Activated T-helper 17 cell treated with anti-CD3 and anti-CD28 coated beads, Interleukin-2, amount 50 U/mL, for 72 hours (primary cell): ENCODE measurements at regions not wholly inside any gene's neighbourhood (a gene's known extent, or its start where the extent isn't known, plus 50 kb on each side); places are given as distances from the start of the nearest gene placed in this dataset.
"Not testable (repeated sequence)": the region's sequence is repeated elsewhere in the genome, so short reads cannot be mapped to it uniquely, and the experiment has no call there.

Experiments
- ATAC-seq: fragments of 150-1000 bp; cut with Tn5 transposase; replicated peaks from 2 replicates; pipeline ENCODE4 v1.10.0; 2021; ENCODE audit warnings: mild to moderate bottlenecking, moderate library complexity
- H3K27ac Mint-ChIP-seq: one replicate; pipeline ENCODE4 v1.8.0; 2022; ENCODE audit warnings: mixed read lengths
- H3K27me3 Mint-ChIP-seq: one replicate; pipeline ENCODE4 v1.8.0; 2022; ENCODE audit warnings: mixed read lengths
- H3K36me3 Mint-ChIP-seq: one replicate; pipeline ENCODE4 v1.8.0; 2022; ENCODE audit warnings: low read depth, mild to moderate bottlenecking, mixed read lengths
- H3K4me1 Mint-ChIP-seq: one replicate; pipeline ENCODE4 v1.8.0; 2022; ENCODE audit warnings: mixed read lengths
- H3K4me3 Mint-ChIP-seq: one replicate; pipeline ENCODE4 v1.8.0; 2022; ENCODE audit warnings: mild to moderate bottlenecking, mixed read lengths
- H3K9me3 Mint-ChIP-seq: one replicate; pipeline ENCODE4 v1.8.0; 2022; ENCODE audit warnings: mixed read lengths

DNA sequence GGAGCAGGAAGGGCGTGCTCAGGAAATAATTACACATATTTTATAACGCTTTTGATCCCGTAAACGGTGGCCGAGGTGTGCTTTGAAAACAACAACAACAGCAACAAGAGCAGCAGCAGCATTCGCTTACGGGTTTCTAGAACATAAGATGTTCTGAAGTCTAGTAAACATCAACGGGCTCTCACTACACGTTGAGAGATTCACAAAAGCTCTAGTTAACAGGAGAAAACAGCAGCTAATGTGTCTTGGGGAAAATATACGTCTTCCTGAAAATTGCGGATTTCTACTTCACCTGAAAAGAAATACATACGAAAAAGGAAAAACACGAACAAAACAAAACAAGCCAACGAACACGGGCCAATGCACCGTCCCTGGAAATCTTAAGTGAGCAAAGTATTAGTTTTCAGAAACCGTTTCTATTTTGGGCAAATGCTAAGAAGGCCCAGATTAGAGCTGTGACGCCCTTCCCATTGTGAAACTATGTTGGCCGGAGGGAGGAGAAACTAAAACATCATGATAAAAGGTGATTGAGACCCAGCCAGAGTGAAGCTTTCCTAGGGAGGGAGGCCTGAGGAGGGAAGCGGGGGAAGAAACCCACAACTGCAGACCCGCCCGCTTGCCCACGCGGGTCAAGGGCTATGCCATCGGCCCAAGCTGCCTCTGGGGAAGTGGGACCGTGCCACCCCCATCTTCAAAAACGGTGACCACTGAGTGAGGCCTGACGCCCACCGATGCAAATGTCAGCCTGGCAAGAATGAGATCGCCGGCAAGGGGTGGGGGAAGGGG lies 105.9 kb upstream of the ANKRD30BL start:
- H3K4me1 Mint-ChIP-seq, H3K9me3 Mint-ChIP-seq, ATAC-seq, H3K36me3 Mint-ChIP-seq, H3K4me3 Mint-ChIP-seq, H3K27me3 Mint-ChIP-seq, H3K27ac Mint-ChIP-seq: not testable (repeated sequence)

DNA sequence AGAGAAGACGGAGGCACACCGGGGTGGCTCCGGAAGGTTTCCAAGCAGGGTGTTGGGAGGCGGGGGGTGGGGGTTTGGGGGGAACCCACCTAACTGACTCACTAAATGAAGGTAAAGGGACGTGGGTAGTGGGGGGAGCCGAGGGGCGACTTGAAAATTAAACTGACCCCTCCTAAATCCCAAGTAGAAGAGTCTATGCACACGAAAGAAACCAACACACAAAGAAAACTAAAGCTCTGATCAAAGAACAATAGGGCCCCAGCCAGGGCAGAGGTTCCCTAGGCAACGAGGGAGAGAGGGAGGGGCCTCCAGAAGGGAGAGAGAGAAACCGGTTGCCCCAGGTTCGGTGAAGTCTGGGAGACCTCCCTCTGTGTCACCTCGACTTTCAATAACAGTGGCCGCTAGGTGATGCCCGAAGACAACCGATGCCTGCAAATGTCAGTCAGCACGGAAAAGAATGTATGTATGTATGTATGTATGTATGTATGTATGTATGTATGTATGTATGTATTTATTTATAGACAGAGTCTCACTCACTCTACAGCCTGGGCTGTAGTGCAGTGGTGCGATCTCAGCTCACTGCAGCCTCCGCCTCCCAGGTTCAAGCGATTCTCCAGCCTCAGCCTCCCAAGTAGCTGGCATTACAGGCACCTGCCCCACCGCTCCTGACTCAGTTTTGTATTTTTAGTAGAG lies 106.7 kb upstream of the ANKRD30BL start:
- not testable (repeated sequence) for H3K4me1 Mint-ChIP-seq, H3K27me3 Mint-ChIP-seq, H3K27ac Mint-ChIP-seq, H3K4me3 Mint-ChIP-seq, H3K9me3 Mint-ChIP-seq, H3K36me3 Mint-ChIP-seq
- ATAC-seq: peak; percentile 24

GRCh38 chr2:132268977-132269523 lies 107.3 kb upstream of the ANKRD30BL start:
- no peak overlapping the region for H3K4me3 Mint-ChIP-seq
- no peak for ATAC-seq
- no peaks in the 10 kb centered on the region for H3K9me3 Mint-ChIP-seq
- H3K27me3 Mint-ChIP-seq: no peaks in the 10 kb centered on the region
- no peaks in the 10 kb centered on the region for H3K36me3 Mint-ChIP-seq
- H3K27ac Mint-ChIP-seq: no peak overlapping the region
- H3K4me1 Mint-ChIP-seq: no peaks in the 10 kb centered on the region

- Mint-ChIP-seq H3K27ac (no peak overlapping the region), H3K4me1 (no peaks in the 10 kb centered on the region), H3K27me3 (no peaks in the 10 kb centered on the region), H3K36me3 (no peaks in the 10 kb centered on the region), H3K9me3 (no peaks in the 10 kb centered on the region), H3K4me3 (no peak overlapping the region)
- ATAC-seq: no peak
These were observed 108.5 kb upstream of the ANKRD30BL start for GRCh38 chr2:132270255-132270654.

DNA sequence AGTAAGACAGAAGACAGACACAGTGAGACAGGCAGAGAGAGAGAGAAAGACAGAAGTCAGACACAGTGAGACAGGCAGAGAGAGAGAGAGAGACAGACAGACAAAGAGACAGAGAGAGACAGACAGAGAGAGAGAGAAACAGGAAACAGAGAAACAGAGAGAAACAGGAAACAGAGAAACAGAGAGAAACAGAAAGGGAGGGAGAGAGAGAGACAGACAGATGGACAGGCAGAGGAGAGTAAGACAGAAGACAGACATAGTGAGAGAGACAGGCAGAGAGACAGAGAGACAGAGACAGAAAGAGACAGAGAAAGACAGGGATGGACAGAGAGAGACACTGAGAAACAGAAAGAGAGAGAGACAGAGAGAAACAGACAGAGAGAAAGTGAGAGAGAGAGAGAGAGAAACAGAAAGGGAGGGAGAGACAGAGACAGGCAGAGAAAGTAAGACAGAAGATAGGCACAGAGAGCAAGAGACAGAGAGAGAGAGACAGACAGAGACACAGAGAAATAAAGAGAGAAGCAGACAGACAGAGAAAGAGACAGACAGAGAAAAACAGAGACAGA lies 109.3 kb upstream of the ANKRD30BL start:
- Mint-ChIP-seq H3K27ac (no peak overlapping the region), H3K36me3 (no peaks in the 10 kb centered on the region), H3K9me3 (no peaks in the 10 kb centered on the region), H3K4me3 (no peak overlapping the region), H3K27me3 (no peaks in the 10 kb centered on the region), H3K4me1 (no peaks in the 10 kb centered on the region)
- ATAC-seq: no peak

GRCh38 chr2:132271794-132272193 lies 110.0 kb upstream of the ANKRD30BL start:
- H3K27me3 Mint-ChIP-seq, H3K27ac Mint-ChIP-seq, H3K4me1 Mint-ChIP-seq, H3K4me3 Mint-ChIP-seq, H3K9me3 Mint-ChIP-seq, ATAC-seq, H3K36me3 Mint-ChIP-seq: not testable (repeated sequence)

DNA sequence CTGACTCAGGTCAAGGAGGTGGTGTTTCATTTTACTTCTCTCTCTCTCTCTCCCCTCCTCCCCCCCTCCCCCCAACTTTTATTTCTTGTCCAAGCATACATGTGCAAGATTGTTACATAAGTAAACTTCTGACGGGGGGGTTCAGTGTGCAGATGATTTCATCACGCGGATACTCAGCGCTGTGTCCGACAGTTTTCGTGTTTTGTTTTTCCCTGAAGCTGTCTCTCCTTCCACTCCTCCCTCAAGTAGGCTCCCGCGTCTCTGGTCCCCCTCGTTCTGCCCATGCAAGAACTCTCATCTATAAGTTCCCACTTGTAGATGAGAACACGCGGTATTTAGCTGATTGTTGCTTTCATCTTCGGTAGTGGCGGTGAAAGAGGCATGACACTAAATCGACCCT lies 111.0 kb upstream of the ANKRD30BL start:
- ATAC-seq: no peak
- no peak overlapping the region for H3K27ac Mint-ChIP-seq
- no peaks in the 10 kb centered on the region for H3K4me1 Mint-ChIP-seq
- H3K36me3 Mint-ChIP-seq: no peaks in the 10 kb centered on the region
- H3K4me3 Mint-ChIP-seq: no peak overlapping the region
- no peaks in the 10 kb centered on the region for H3K27me3 Mint-ChIP-seq
- peaks cover under 1% of the 10 kb centered on the region for H3K9me3 Mint-ChIP-seq

DNA sequence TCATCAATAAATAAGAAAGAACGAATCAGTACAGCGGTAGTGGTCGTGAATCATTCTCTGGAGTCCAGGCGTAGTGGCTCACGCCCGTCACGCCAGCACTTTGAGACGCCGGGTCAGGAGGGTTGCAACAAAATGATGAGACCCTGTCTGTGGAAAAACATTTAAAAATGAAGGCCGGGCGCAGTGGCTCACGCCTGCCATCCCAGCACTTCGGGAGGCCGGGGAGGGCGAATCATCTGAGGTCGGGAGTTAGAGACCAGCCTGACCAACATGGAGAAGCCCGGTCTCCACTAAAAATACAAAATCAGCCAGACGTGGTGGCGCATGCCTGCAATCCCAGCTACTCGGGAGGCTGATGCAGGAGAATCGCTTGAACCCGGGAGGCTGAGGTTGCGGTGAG lies 111.8 kb upstream of the ANKRD30BL start:
- H3K4me3 Mint-ChIP-seq, ATAC-seq, H3K4me1 Mint-ChIP-seq, H3K27me3 Mint-ChIP-seq, H3K27ac Mint-ChIP-seq, H3K36me3 Mint-ChIP-seq, H3K9me3 Mint-ChIP-seq: not testable (repeated sequence)

DNA sequence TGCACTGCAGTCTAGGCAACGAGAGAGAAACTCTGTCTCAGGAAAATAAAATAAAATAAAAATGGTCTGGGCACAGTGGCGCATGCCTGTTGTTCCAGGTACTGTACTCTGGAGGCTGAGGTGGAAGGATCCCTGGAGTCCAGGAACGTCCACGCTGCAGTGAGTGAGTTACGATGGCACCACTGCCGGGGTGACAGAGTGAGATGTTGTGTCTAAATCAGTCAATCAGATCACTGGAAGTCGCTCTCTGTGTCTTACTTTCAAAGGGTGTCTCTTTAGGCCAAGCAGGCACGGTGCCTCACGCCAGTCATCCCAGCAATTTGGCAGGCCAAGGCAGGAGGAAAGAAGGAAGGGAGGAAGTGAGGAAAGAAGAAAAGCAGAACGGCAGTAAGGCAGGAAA lies 112.2 kb upstream of the ANKRD30BL start:
- H3K36me3 Mint-ChIP-seq: no peaks in the 10 kb centered on the region
- H3K27me3 Mint-ChIP-seq: no peaks in the 10 kb centered on the region
- peaks cover 3% of the 10 kb centered on the region for H3K9me3 Mint-ChIP-seq
- no peak overlapping the region for H3K4me3 Mint-ChIP-seq
- no peak overlapping the region for H3K27ac Mint-ChIP-seq
- no peaks in the 10 kb centered on the region for H3K4me1 Mint-ChIP-seq
- no peak for ATAC-seq

DNA sequence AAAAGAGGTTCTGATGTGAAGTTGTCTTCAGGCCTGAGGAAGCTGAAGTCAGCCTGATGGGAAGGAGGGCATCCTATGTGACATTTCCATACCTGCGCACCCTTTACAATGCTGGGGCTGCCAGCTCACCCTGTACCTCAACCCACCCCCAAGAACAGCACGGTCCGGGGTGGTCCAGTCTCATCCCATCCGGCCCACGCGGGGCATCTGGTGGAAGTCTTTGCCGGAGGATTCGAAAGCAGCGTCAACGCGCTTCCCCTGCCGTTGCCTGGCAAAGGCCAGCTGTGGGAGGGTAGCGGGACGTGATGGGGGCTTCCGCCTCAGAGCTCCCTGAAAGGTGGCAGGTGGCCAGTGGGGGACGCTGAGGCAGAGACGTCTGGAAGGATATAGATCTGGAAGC lies 113.6 kb upstream of the ANKRD30BL start:
- no peak for ATAC-seq
- H3K27me3 Mint-ChIP-seq: no peaks in the 10 kb centered on the region
- H3K27ac Mint-ChIP-seq: no peak overlapping the region
- H3K9me3 Mint-ChIP-seq: peaks cover 3% of the 10 kb centered on the region
- no peaks in the 10 kb centered on the region for H3K36me3 Mint-ChIP-seq
- H3K4me1 Mint-ChIP-seq: no peaks in the 10 kb centered on the region
- H3K4me3 Mint-ChIP-seq: no peak overlapping the region

DNA sequence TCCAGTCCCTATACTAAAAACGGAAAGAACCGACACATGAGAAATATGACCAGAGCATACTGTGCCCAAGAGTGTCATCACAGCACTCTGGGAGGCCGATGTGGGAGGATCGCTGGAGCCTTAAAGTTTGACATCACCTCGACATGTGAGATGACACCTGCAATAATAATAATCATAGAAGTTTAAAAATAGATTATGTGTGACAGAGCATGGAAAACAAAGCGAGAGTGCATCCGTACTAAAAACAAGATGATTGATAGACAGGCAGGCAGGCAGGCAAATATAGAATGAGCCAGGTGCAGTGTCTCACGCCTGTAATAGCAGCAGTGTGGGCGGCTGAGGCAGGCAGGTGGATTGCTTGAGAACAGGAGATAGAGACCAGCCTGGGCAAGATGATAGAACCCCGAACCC lies 114.8 kb upstream of the ANKRD30BL start:
- peaks cover 6% of the 10 kb centered on the region for H3K9me3 Mint-ChIP-seq
- H3K4me1 Mint-ChIP-seq: no peaks in the 10 kb centered on the region
- no peak overlapping the region for H3K27ac Mint-ChIP-seq
- H3K36me3 Mint-ChIP-seq: no peaks in the 10 kb centered on the region
- no peaks in the 10 kb centered on the region for H3K27me3 Mint-ChIP-seq
- H3K4me3 Mint-ChIP-seq: no peak overlapping the region
- ATAC-seq: no peak

- ATAC-seq: no peak
- no peaks in the 10 kb centered on the region for H3K36me3 Mint-ChIP-seq
- peaks cover 10% of the 10 kb centered on the region for H3K9me3 Mint-ChIP-seq
- peaks cover 3% of the 10 kb centered on the region for H3K27me3 Mint-ChIP-seq
- no peaks in the 10 kb centered on the region for H3K4me1 Mint-ChIP-seq
- no peak overlapping the region for H3K4me3 Mint-ChIP-seq
- no peak overlapping the region for H3K27ac Mint-ChIP-seq
These were observed 116.5 kb upstream of the ANKRD30BL start for GRCh38 chr2:132278267-132278666.

- Mint-ChIP-seq H3K36me3 (no peaks in the 10 kb centered on the region), H3K4me3 (no peak overlapping the region)
These were observed 117.6 kb upstream of the ANKRD30BL start for GRCh38 chr2:132279344-132279743.

DNA sequence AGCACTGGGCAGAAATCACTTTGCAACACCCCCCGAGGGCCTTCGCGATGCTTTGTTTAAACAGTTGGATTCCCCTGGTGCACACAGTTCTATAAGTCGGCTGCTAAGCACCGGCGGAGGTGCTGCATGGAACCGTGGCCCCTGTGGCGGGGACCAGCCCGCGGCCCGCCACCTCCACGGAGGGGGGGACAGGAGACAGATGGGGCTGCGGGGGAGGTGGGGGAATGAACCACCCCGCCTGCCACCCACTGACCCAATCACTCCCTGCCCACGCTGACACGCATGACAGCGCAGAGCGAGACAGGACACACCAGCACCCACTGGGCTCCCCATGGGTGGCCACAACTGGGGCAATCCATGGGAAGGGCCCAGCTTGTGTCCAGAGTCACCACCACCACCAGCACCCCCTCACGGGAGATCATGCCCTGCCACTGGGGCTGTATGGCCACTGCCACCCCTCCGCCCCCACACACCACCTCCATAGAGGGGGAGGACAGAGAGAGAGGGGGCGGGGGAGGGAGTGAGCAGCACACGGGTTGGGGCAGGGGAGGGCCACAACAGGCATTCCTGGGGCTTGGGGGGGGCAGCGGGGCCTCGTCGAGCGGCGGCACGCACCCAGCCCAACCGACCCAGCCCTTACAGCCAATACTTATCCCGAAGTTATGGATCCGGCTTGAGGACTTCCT lies 118.3 kb upstream of the ANKRD30BL start:
- Mint-ChIP-seq H3K36me3 (no peaks in the 10 kb centered on the region), H3K27me3 (peaks cover 3% of the 10 kb centered on the region), H3K4me3 (no peak overlapping the region), H3K9me3 (peaks cover 10% of the 10 kb centered on the region), H3K27ac (no peak overlapping the region), H3K4me1 (no peaks in the 10 kb centered on the region)
- ATAC-seq: no peak

More at GRCh38 chr2:132279344-132279743, 117.6 kb upstream of the ANKRD30BL start:
- H3K27ac Mint-ChIP-seq: no peak overlapping the region
- H3K4me1 Mint-ChIP-seq: no peaks in the 10 kb centered on the region
- ATAC-seq: no peak
- H3K9me3 Mint-ChIP-seq: peaks cover 10% of the 10 kb centered on the region
- peaks cover 3% of the 10 kb centered on the region for H3K27me3 Mint-ChIP-seq
